Natural killer cell (primary cell): ENCODE measurements at regions not wholly inside any gene's neighbourhood (a gene's known extent, or its start where the extent isn't known, plus 50 kb on each side); places are given as distances from the start of the nearest gene placed in this dataset.
"Not testable (repeated sequence)": the region's sequence is repeated elsewhere in the genome, so short reads cannot be mapped to it uniquely, and the experiment has no call there.

Source experiments
- ATAC-seq, 3 donors: fragments of 150-1000 bp in 2 of 3; fragments of 200-7000 bp in 1 of 3; cut with Tn5 transposase; 1 replicate in 1 of 3; 2 replicates in 2 of 3; pipeline ENCODE4 v1.10.0; 2021; ENCODE audit warnings: mild to moderate bottlenecking in 2 of 3, moderate library complexity in 2 of 3
- DNase-seq, 2 donors: peaks; one replicate each; pipeline versions ENCODE4 v3.0.0 to v3.0.0-alpha.2; 2013 to 2021; ENCODE audit warnings: mixed read lengths in 1 of 2
- H3K27ac ChIP-seq: one replicate; pipeline ENCODE4 v1.5.1; 2013; ENCODE audit warnings: mild to moderate bottlenecking, low read length
- H3K27me3 ChIP-seq: one replicate; pipeline ENCODE4 v1.6.1; 2013; ENCODE audit warnings: low read length; ENCODE audit not compliant: control insufficient read depth, insufficient read depth
- H3K36me3 ChIP-seq: one replicate; pipeline ENCODE4 v1.6.1; 2013; ENCODE audit warnings: low read length; ENCODE audit not compliant: control insufficient read depth, insufficient read depth
- H3K4me1 ChIP-seq: one replicate; pipeline ENCODE4 v1.6.1; 2013; ENCODE audit warnings: low read length; ENCODE audit not compliant: control insufficient read depth, insufficient read depth
- H3K4me3 ChIP-seq: one replicate; pipeline ENCODE4 v1.5.1; 2013; ENCODE audit warnings: low read length
- H3K9me3 ChIP-seq: one replicate; pipeline ENCODE4 v1.6.1; 2013; ENCODE audit warnings: low read length; ENCODE audit not compliant: control insufficient read depth, insufficient read depth
- H3K27ac Mint-ChIP-seq, 2 donors: one replicate each; pipeline ENCODE4 v1.8.0; 2022; ENCODE audit warnings: mild to moderate bottlenecking in 2 of 2, mixed read lengths in 2 of 2, moderate library complexity in 1 of 2
- H3K27me3 Mint-ChIP-seq, 2 donors: one replicate each; pipeline ENCODE4 v1.8.0; 2022; ENCODE audit warnings: low read depth in 2 of 2, mixed read lengths in 2 of 2
- H3K36me3 Mint-ChIP-seq: one replicate; pipeline ENCODE4 v1.8.0; 2022; ENCODE audit warnings: mixed read lengths
- H3K4me1 Mint-ChIP-seq, 2 donors: one replicate each; pipeline ENCODE4 v1.8.0; 2022; ENCODE audit warnings: mixed read lengths in 2 of 2
- H3K4me3 Mint-ChIP-seq: one replicate; pipeline ENCODE4 v1.8.0; 2022; ENCODE audit warnings: mild to moderate bottlenecking, moderate library complexity, mixed read lengths
- H3K9me3 Mint-ChIP-seq, 2 donors: one replicate each; pipeline ENCODE4 v1.8.0; 2022; ENCODE audit warnings: mixed read lengths in 2 of 2
- CTCF ChIP-seq: fragments of 200-600 bp; IDR thresholded peaks from one replicate; pipeline ENCODE4 v1.8.0; 2022; ENCODE audit warnings: antibody characterized with exemption
- WGBS: methylation state at CpG from one replicate; pipeline ENCODE4 v1.1.7; 2013; ENCODE audit warnings: missing lambda C conversion rate; ENCODE audit not compliant: insufficient coverage; 5-methylcytosine and 5-hydroxymethylcytosine counted together
- intact Hi-C: fragments of 100-400 bp; cut with micrococcal nuclease; formaldehyde crosslinking; loops from one replicate; pipeline ENCODE4 v1.14.2; 2022

GRCh38 chr2:65974067-65974723 lies 460.7 kb upstream of the MEIS1 start:
- H3K4me3 Mint-ChIP-seq, result no peak overlapping the region
- intact Hi-C loops, result no loop called here
- WGBS, result 83% methylated on average over 3 of the region's 3 CpGs

GRCh38 chr2:65969161-65969560 lies 465.8 kb upstream of the MEIS1 start:
- Histone ChIP-seq H3K27me3 (no peaks in the 10 kb centered on the region), H3K4me1 (no peaks in the 10 kb centered on the region), H3K27ac (no peak overlapping the region), H3K4me3 (no peak overlapping the region), H3K9me3 (no peaks in the 10 kb centered on the region), H3K36me3 (no peaks in the 10 kb centered on the region)
- DNase-seq, result no peak
- H3K4me3 Mint-ChIP-seq, result no peak overlapping the region
- no peak overlapping the region for H3K27ac Mint-ChIP-seq
- ATAC-seq, result no peak
- intact Hi-C loops, result no loop called here
- no peak for TF ChIP-seq CTCF
- H3K27me3 Mint-ChIP-seq, result peaks cover 0 to 2% of the 10 kb centered on the region in 2 donors
- 89% methylated on average over 3 of the region's 3 CpGs for WGBS
- no peaks in the 10 kb centered on the region for H3K4me1 Mint-ChIP-seq
- no peaks in the 10 kb centered on the region for H3K36me3 Mint-ChIP-seq
- H3K9me3 Mint-ChIP-seq, result peaks cover 6% of the 10 kb centered on the region in 2 donors

More at GRCh38 chr2:65974067-65974723, 460.7 kb upstream of the MEIS1 start:
- Histone ChIP-seq H3K36me3 (no peaks in the 10 kb centered on the region), H3K27ac (no peak overlapping the region), H3K27me3 (no peaks in the 10 kb centered on the region), H3K9me3 (peaks cover 3% of the 10 kb centered on the region), H3K4me3 (no peak overlapping the region), H3K4me1 (no peaks in the 10 kb centered on the region)
- no peak for TF ChIP-seq CTCF
- ATAC-seq (no peak), DNase-seq (no peak)
- peaks cover 0 to 7% of the 10 kb centered on the region in 2 donors for H3K9me3 Mint-ChIP-seq
- peaks cover 0 to 2% of the 10 kb centered on the region in 2 donors for H3K27me3 Mint-ChIP-seq
- no peaks in the 10 kb centered on the region for H3K36me3 Mint-ChIP-seq
- H3K4me1 Mint-ChIP-seq, result no peaks in the 10 kb centered on the region
- H3K27ac Mint-ChIP-seq, result no peak overlapping the region

- H3K36me3 ChIP-seq, H3K36me3 Mint-ChIP-seq, H3K27ac Mint-ChIP-seq, H3K4me1 Mint-ChIP-seq, DNase-seq, H3K27ac ChIP-seq, H3K4me3 ChIP-seq, H3K4me3 Mint-ChIP-seq, H3K9me3 Mint-ChIP-seq, H3K27me3 Mint-ChIP-seq, H3K27me3 ChIP-seq, intact Hi-C loops, H3K9me3 ChIP-seq, H3K4me1 ChIP-seq, ATAC-seq: not testable (repeated sequence)
- no CpG with 5 or more reads among the region's 5 CpGs for WGBS
Observed at GRCh38 chr2:65963303-65963702, 471.6 kb upstream of the MEIS1 start.

GRCh38 chr2:65960953-65961352 lies 474.0 kb upstream of the MEIS1 start:
- H3K4me3 Mint-ChIP-seq, result no peak overlapping the region
- Histone ChIP-seq H3K4me1 (no peaks in the 10 kb centered on the region), H3K4me3 (no peak overlapping the region), H3K36me3 (no peaks in the 10 kb centered on the region), H3K27ac (no peak overlapping the region), H3K9me3 (no peaks in the 10 kb centered on the region), H3K27me3 (no peaks in the 10 kb centered on the region)
- 84% methylated on average over 4 of the region's 4 CpGs for whole genome bisulfite sequencing
- no peak overlapping the region for H3K27ac Mint-ChIP-seq
- no peak for TF ChIP-seq CTCF
- H3K9me3 Mint-ChIP-seq, result peaks cover 2 to 4% of the 10 kb centered on the region in 2 donors
- DNase-seq (no peak), ATAC-seq (no peak)
- no peaks in the 10 kb centered on the region for H3K27me3 Mint-ChIP-seq
- intact Hi-C loops, result no loop called here
- H3K4me1 Mint-ChIP-seq, result no peaks in the 10 kb centered on the region
- H3K36me3 Mint-ChIP-seq, result no peaks in the 10 kb centered on the region
